VCaP (cell line): ENCODE measurements at regions not wholly inside any gene's neighbourhood (a gene's known extent, or its start where the extent isn't known, plus 50 kb on each side); places are given as distances from the start of the nearest gene placed in this dataset.

ENCODE experiments used
- H3K27ac ChIP-seq: fragments of 450-650 bp; 2 replicates; pipeline ENCODE4 v1.5.1; 2017
- CTCF ChIP-seq: fragments of 450-650 bp; conservative IDR thresholded peaks from 2 replicates; pipeline ENCODE4 v1.5.1; 2017; ENCODE audit warnings: mild to moderate bottlenecking, moderate library complexity

GRCh38 chr17:34171245-34171818 is 83.8 kb upstream of the CCL2 start:
- peak; percentile 99 for TF ChIP-seq CTCF
- H3K27ac ChIP-seq: no peak overlapping the region

DNA sequence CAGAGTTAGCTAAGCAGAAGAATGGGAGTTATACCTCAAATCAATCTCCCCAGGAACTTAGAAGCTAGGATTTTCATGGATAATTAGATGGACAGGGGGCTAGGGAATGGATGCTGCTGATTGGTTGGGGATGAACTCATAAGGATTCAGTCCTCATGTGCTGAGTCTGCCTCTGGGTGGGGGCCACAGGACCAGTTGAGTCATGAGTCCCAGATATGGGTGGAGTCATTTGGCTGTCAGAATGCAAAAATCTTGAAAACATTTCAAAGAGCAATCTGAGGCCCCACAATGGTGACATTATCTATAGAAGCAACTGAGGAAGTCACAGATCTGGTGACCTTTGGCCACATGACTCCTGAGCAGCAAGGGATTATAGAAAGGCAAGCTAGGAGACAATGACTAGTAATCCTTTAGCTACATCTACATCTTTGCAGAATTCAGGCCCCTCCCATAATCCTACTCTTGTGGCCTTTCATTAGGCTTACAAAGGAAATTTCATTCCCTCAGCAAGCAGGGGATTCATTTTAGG is 82.6 kb upstream of the CCL2 start:
- no peak overlapping the region for H3K27ac ChIP-seq
- TF ChIP-seq CTCF: no peak

DNA sequence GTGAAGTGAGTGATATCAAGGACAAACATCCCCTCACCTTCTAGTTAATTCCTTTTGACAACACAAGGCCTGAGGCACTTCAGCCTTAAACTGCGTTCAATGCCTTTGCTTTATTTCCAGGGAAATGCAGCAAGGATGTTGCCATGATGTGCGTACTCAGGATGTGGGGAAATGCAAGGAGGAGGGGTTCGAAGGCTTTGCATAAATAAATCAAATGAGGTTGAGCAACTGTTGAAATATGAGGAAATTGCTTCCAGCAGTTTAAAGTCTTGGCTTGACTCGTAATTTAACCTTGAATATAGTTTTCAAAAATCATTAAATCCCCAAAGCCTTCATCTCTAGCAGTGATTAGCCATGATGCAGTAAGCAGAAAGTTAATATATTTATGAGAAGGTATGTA is 81.8 kb upstream of the CCL2 start:
- TF ChIP-seq CTCF: no peak
- no peak overlapping the region for H3K27ac ChIP-seq

GRCh38 chr17:34174496-34174895 is 80.6 kb upstream of the CCL2 start:
- no peak overlapping the region for H3K27ac ChIP-seq
- TF ChIP-seq CTCF: no peak

DNA sequence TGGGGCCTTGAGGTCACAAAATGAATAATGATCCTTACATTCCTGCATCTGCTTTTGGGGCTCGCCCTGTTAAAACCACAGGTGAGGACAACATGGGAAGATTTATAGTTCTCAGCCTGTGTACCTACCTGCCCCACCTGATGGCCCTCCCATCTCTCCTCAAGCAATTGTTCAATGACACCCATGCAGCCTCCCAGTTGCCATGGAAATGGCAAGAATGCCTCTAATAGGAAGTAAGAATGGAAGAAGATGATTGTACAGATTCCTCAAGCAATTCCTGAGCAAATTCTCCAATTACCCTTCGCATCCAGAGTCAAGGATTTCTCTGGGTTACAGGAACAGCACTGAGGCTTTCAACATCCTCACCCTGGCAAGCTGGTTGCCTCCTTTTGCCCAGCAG is 78.6 kb upstream of the CCL2 start:
- no peak overlapping the region for H3K27ac ChIP-seq
- no peak for TF ChIP-seq CTCF

DNA sequence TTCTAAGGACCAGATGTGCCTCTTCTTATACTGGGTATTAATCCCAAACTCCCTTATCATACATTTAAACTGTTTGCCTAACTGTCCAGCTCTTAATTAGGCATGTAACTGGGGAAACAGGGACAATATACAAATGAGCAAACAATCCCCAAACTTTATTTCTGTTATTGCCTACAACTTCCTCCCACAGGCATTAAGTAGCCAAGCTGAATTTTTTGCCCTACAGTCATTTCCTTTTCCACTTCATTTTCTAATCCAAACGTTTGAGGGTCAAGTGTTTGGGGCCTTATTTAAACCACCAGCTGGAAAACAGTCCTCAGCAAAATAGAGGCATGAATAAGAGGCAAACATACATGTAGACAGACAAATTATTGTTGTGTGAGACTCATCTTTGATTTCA is 77.4 kb upstream of the CCL2 start:
- TF ChIP-seq CTCF: no peak
- H3K27ac ChIP-seq: no peak overlapping the region

GRCh38 chr17:34178092-34178491 is 77.0 kb upstream of the CCL2 start:
- no peak overlapping the region for H3K27ac ChIP-seq

More at GRCh38 chr17:34178092-34178491, 77.0 kb upstream of the CCL2 start:
- TF ChIP-seq CTCF: no peak
